ENCODE measurements at regions not wholly inside any gene's neighbourhood (a gene's known extent, or its start where the extent isn't known, plus 50 kb on each side); places are given as distances from the start of the nearest gene placed in this dataset.

DNA sequence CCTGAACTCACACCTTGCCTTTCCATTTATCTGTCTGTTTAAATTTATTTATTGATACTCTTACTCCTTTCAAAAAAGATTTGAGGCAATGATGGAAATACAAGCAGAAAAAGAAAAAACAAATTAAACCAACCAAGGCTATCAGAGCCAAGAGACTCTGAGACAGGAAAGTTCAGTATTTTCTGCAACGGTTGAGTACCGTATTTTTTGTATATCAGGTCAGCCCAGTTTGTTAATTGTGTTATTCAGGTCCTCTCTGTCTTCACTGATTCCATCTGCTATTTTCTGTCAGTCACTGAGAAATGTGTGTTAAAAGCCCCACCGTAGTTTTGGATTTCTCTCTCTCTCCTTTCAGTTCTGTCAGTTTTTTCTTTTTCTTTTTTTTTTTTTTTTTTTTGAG lies 134.5 kb upstream of the SMIM23 start:
- DNase-seq (ENCODE audit: low spot score), result no peak

DNA sequence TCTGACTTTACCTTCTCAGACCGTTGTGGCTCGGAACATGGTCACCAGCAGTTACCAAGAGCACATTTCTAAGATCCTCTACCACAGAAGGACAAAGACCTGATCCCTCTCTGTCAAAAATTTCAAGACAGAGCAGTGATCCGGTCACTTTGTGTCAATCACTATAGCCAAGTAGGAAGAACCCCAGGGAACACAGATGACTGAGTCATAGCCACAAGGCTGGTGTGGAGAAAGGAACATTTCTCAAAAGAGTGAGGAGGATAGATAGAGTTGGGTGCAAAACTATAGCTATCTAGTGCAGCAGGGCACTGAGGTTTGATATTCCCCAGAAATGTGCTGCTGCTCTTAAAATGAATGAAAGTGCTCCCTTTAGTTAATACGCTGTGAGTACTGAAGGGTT lies 130.7 kb upstream of the SMIM23 start:
- DNase-seq (ENCODE audit: low spot score), result no peak

DNA sequence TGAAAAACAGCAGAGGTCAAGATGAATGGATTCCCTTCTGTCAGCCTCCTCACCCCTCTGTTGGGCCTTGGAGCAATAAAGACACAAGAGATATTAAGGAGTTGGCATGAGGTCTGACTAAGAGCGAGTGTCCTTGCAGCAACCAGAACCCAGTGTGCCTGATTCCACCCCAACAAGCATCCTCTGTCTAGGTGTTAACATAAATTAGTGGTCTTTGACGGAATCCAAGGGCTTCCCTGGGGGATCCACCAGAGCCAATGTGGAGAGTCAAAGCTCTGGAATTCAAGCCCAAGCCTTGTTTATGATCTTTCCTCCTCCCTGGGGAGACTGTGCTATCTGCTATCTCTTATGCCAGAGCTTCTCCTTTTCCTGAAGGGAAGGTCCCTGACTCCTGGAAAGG lies 128.1 kb upstream of the SMIM23 start:
- DNase-seq (ENCODE audit: low spot score), result no peak

DNA sequence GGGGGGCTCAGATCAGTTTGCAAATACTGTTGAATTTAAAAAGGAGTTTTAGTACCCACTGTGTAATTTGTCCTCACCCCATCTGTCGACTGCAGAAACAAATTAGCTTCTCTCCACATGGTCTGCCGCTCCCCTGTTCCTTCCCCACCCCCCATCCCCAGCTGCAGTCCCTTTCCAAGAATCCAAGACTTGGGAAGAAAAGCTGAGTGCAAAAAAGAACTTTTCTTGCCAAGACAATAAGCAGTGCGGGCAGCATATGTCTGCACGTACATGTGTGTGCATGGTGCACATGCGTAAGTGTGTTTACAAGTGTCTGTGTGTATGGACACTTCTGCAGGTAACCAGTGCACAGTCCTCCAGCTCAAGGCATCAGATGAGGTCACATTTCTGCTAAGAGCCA lies 125.7 kb upstream of the SMIM23 start:
- DNase-seq (ENCODE audit: low spot score), result no peak

DNA sequence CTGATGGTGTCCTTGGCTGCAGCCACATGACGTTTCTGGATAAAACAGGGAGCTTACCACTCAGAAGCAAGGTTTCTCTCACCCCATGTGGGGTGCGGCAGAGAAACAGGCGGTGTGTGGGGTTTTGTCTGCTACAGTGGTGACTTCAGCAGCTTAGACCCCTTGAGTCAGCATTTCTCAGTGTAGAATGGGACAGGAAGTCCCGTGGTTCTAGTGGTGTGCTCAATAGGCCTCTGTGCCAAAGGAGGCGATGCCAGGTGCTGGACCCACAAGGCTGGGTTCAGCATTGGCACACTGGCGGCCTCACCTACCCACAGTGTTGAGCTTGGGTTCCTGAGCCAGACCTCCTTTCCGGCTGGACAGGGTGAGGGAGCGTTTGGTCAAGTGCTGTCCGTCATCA lies 125.2 kb upstream of the SMIM23 start:
- DNase-seq (ENCODE audit: low spot score), result no peak

DNA sequence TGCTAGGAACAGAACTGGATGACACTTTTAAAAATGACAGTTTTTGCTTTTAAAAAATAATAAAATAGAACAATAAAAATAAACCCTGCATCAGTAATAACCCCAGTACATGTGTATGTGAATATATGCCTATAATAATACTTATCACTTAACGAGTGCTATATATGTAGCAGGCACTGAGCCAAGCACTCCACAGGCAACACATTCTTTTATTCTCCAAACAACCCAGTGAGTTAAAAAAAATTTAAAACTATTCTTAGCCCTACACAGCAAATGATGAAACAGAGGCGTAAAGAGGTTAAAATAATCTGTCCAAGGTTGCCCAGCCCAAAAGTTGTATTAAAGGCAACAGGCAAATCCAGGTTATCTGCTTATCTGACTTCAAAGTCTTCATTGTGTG lies 124.5 kb upstream of the SMIM23 start:
- DNase-seq (ENCODE audit: low spot score), result no peak

DNA sequence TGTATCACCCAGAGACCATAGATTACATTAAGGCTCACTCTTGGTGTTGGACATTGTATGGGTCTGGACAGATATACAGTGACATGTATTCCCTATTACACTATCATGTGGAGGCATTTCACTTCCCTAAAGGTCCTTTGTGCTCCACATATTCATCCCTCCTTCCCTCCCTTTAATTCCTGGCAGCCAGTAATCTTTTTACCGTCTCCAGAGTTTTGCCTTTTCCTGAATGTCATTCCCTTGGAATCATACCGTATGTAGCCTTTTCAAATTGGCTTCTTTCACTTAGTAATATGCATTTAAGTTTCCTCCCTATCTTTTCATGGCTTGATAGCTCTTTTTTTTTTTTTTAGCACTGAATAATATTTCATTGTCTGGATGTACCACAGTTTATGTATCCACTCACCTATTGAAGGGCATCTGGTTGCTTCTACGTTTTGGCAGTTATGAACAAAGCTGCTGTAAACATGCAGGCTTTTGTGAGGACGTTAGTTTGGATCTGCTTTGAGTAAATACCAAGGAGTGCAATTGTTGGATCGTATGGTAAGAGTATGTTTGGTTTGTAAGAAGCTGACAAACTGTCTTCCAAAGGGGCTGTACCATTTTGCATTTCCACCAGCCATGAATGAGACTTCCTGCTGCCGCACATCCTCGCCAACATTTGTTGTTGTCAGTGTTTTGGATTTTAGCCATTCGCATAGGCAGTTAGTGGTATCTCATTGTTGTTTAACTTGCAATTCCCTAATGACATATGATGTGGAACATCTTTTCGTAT lies 122.1 kb upstream of the SMIM23 start:
- DNase-seq (ENCODE audit: low spot score), result no peak

DNA sequence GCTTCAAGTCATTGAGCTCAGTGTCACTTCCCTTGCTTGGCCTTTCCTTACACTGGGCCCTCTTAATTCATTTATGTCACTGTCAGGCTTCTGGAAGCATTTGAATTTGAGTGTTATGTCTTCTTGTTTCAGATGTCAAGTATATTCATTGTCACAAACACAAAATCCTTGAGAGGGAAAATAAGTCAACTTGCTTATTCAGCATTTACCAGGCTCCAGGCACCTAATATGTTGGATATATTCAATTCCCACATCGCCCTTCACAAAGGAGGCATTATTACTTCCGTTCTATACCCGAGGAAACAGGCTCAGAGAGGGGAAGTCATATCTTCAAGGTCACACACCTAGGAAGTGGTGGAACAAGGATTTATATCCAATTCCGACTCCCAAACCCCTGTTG lies 121.1 kb upstream of the SMIM23 start:
- no peak for DNase-seq (ENCODE audit: low spot score)

DNA sequence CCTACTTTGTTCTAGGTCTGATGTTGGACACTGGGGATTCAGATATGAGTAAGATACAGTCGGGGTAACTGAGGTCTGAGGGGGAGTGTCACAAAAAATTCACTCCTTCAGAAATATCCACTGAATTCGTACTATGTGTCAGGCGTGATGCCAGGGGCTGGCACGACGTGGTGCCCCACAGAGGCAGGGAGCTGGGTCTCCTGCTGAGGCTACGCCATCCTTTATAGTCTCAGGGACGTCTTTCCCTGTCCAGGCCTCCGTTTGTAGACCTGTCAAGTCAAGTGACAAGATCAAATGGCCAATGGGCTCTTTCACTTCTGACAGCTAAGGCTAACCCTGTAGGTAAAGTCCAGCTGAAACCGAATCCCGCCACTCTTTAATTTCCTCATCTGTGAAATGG lies 118.8 kb upstream of the SMIM23 start:
- no peak for DNase-seq (ENCODE audit: low spot score)

DNA sequence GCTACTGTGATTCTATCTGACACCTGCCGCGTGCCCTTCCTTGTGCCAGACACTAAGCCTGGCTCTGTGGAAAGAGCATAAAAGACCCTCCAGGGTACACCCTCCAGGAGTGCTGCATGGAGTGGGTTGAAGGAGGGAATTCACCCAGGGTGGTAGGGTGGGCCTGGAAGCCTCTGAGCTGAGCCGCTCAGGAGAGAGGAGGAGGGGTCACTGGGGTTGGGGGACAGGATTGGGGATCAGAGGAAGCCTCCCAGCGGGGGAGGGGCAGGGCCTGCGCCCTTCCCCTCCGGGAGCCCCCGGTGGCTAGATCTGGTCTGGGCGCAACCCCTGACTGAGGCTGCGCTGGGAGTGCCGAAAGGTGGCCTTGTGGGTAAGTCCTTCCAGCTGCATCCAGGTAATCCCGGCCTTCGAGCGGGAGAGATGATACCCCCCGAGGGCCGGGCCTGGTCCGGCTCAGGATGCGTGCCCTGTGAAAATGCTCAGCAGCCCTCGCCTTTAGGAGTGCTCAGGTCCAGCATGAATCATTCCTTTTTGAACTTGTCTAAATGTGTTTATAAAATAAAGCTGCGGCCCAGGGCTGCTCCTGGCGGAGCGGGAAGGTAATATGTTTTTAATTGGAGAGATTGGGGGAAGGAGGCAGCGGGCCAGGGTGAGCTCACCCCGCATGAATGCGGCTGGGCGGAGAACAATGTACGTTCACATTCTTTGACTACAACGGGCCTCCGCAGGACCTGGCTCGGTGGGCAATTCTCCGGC lies 118.1 kb upstream of the SMIM23 start:
- peak; percentile 87 for DNase-seq (ENCODE audit: low spot score)

DNA sequence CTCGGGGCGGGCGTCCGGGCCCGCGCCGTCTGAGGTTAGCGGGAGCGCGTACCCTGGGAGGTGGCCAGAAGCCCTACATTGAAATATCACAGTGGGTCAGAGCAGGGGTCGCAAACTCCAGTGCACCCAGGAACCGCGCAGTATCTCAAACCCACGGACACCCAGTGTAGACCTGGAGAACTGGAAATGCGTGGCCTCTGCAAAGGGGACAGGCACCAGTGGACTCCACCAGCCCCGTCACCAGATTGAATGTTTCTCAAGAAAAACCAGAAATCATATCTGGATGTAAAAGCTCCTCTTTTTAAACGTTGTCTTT lies 117.6 kb upstream of the SMIM23 start:
- no peak for DNase-seq (ENCODE audit: low spot score)

DNA sequence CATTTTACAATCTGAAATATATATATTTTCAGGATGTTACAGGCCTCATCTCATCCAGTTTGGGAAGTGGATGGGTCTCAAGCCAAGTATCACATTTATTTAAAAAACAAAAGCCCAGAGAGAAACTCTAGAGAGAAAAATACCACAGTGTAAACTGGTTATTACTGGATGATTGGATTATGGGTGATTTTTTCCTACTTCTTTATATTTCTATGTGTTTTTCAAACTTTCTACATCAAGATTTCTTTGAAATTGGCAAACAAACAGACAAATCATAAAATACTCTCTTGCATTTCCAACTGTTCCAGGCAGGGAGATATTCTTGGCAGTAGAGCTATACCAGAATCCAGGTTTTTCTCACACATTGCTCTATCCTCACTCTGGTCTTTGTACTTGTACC lies 116.0 kb upstream of the SMIM23 start:
- no peak for DNase-seq (ENCODE audit: low spot score)

DNA sequence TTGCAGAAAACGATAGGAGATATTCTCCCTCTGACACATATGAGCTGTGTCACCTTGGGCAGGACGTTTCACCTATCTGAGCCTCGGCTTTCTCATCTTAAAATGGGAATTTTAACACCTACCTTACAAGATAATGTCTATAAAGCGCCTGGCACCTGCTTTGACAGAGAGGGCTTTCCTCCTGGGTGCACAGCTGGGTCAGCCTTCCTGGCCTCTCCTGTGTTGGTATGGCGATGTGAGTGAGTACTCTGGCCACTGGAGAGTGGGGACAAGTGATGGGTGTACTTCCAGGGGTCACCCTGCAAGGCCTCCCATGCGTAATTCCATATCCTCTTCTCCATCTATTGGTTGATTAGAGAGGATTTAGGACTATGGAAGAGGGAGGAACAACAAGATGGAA lies 113.1 kb upstream of the SMIM23 start:
- no peak for DNase-seq (ENCODE audit: low spot score)

DNA sequence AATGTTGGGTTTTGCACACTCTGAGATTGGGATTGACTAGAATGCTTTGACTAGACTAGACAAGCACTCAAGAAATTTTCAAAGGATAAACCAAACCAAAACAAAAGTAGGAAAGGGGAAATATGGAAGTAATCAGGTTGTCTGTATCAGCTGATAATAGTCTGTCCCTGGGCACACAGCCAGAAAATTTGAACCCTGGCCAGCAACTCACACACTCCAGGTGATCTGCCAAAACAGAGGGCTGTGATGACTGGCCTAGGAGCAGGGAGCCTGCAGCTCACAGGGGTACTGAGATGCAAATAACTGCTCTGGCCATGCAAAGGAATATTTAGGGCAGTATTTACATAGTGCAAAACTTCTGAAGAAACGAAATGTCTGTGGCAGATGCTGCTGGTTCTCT lies 112.3 kb upstream of the SMIM23 start:
- DNase-seq (ENCODE audit: low spot score), result no peak

DNA sequence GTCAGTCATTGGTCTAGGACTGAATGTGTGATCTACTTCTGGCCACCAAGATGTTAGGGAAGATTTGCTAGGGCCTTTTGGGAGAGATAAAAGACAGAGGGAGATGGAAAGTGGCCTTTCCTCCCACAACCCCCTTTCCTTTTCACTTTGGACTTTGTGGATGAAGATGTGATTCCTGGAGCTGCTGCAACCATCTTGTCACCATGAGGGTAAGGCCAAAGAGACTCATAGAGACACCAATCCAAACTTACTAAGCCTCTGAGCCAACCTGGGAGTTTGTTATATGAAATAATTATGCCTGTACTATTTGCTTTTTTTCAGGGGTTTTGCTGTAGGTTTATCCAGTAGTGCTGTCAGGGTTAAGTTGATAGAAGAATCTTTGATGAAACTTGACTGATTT lies 111.8 kb upstream of the SMIM23 start:
- DNase-seq (ENCODE audit: low spot score), result no peak

DNA sequence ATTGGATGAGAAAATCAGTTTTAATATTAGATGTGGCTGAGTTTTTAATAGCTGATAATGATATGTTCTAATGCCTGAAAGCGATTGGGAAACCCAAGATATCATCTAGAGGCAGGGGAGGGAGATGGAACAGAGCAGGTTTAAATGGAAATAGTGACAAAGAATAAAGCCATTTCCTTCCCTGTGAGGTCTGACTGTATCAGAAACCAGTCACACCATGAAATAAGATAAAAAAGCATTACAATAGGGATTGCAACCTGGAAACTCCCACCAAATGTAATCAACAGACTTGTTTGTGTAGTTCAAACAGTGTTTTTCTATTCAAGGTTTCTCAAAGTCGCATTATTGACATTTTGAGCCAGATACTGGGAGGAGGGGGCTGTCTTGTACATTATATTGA lies 110.1 kb upstream of the SMIM23 start:
- no peak for DNase-seq (ENCODE audit: low spot score)

DNA sequence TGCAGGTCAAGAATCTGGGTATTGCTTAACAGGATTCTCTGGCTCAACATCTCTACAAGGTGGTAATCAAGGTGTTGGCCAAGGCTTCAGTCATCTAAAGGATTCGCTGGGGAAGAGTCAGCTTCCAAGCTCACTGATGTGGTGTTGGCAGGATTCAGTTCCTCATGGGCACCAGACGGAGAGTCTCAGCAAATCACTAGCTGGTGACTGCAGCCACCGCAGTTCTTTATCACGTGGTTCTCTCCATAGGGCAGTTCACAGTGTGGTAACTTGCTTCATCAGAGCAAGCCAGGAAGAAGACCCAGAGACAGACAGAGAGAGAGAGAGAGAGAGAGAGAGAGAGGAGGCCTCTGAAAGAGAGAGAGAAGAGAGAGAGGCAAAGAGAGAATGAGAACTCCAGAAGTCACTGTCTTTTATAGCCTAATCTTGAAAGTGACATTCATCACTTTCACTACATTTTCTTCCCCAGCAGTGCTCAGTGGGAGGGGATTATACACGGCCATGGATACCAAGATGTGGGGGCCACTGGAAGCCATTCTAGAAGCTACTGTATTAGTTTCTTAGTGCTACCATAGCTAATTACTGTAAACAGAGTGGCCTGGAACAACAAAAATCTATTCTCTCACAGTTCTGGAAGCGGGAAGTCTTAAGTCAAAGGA lies 109.2 kb upstream of the SMIM23 start:
- no peak for DNase-seq (ENCODE audit: low spot score)

DNA sequence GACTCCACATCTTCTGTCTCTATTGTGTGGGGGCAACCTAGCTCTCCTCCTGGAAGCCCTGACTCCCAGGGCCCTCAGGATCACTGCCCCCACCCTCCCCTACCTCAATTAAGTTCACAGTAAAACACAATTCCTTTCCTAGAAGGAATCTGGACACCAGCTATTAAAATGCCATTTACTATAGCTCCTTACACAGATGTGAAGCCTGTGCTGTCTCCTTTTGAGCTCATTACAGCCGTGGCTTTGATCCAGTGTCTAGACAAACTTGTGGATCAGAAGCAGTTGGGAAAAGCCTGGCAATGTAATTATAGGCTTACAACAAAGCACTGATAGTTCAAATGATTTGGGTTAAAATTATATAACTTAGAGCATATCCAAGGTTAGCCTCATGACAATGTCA lies 107.0 kb upstream of the SMIM23 start:
- DNase-seq (ENCODE audit: low spot score), result no peak

DNA sequence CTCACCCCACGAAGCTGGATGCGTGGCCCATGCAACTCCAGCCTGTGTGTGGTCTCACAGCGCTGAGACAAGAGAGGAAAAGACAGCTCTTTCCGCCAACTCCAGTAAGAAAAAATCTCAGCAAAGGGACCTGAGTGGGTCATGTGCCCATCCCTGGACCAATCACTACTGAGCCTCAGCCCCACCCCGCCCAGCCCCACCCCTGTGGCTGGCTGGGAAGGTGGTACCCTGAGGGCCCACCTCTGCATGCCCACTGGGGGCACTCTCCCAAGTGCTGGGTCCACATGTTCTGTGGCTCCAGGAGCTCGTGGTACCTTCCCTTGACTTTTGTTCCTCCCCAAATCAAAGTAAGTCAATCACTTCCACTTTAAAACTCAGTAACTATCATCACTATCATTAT lies 105.1 kb upstream of the SMIM23 start:
- no peak for DNase-seq (ENCODE audit: low spot score)

DNA sequence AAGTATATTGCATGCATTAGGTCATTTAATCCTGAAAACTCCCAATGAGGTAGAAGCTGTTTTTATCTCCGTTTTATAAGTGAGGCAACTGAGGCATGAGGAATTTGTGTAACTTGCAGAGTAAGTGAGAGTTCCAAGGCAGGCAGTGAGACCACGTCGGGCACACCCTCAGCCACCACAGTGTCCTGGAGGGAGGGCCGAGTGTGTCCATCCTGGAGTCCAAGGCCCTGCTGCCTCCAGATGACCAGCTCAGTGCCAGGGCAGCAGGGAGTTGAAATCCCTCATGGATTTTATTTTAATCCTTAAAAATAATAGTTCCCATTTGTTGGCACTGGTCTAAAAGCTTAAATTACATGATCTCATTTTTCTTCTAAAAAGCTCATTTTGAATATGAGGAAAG lies 104.6 kb upstream of the SMIM23 start:
- no peak for DNase-seq (ENCODE audit: low spot score)

DNA sequence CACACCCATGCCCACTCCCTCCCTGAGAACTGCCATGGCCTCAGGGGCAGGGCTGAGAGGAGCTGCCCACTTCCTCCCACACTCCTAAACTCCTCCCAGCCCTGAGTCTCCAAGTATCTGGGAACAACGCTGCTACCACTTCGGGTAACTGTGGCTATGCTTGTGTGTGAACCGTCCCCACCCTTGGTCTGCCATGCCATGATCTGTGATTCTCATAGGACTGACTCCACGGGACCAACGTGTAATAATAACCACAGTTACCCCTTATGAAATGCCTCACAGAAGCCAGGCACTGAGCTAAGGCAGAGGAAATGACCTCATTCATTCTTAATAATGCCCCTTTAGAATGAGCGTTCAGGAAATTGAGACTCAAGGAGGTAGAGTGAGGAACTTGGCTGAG lies 103.9 kb upstream of the SMIM23 start:
- DNase-seq (ENCODE audit: low spot score), result no peak

DNA sequence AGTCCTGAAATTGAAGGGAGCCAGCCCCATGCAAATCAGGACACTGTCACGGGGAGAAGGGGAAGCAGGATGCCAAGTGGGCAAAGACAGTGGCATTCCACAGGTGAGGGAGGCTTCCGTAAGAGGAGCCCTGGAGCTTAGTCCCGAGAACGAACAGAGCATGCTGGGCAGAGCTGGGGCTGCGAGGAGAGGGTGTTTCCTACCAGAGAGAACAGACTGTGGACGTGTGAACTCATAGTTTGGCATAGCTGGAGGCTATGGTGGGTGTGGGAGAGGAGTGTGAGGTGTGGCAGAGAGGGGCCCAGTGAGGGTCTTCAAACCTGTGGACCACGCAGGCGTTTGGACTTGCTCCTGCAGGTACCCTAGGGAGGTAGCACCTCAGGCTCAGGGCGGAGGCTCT lies 102.8 kb upstream of the SMIM23 start:
- no peak for DNase-seq (ENCODE audit: low spot score)

DNA sequence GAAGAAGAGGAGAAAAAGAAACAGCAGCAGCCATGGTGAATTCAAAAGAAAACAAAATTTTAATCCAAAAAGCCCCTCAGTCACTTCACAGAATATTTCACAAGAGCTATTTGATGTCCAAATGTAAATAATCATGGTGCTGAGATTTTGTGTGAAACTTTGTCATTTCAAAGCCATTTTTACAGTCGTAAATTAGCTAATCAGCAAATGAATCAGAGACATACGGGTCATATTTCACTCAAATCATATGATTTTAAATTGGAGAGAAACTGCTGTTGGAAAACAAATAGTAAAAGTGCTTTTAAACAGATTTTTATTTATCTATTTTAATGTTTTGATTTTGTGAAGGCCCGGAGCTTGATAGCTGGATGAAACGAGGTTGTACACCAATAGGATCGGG lies 101.4 kb upstream of the SMIM23 start:
- DNase-seq (ENCODE audit: low spot score), result no peak

Data from AG08396 (cell line).